GM23248 (cell line): ENCODE measurements at regions not wholly inside any gene's neighbourhood (a gene's known extent, or its start where the extent isn't known, plus 50 kb on each side); places are given as distances from the start of the nearest gene placed in this dataset.
"Not testable (repeated sequence)": the region's sequence is repeated elsewhere in the genome, so short reads cannot be mapped to it uniquely, and the experiment has no call there.

ENCODE experiments used
- DNase-seq: peaks from one replicate; pipeline ENCODE4 v3.0.0-alpha.2; 2015
- H2AFZ ChIP-seq: fragments of 200-600 bp; sonication (generic); 2 replicates; pipeline ENCODE4 v1.6.1; 2016; ENCODE audit warnings: antibody characterized with exemption
- H3F3A ChIP-seq: fragments of 200-600 bp; sonication (generic); 2 replicates; pipeline ENCODE4 v1.6.1; 2016; ENCODE audit warnings: mild to moderate bottlenecking, antibody characterized with exemption, mixed run types; ENCODE audit not compliant: insufficient read depth
- H3K27ac ChIP-seq: fragments of 200-600 bp; sonication (generic); 2 replicates; pipeline ENCODE4 v1.5.1; 2016; ENCODE audit warnings: mild to moderate bottlenecking
- H3K27me3 ChIP-seq: fragments of 200-600 bp; sonication (generic); replicated peaks from 2 replicates; pipeline ENCODE4 v1.6.1; 2016; ENCODE audit warnings: mild to moderate bottlenecking; ENCODE audit not compliant: insufficient read depth
- H3K36me3 ChIP-seq: fragments of 200-600 bp; sonication (generic); 2 replicates; pipeline ENCODE4 v1.6.1; 2016; ENCODE audit warnings: low read depth, mild to moderate bottlenecking
- H3K4me1 ChIP-seq: fragments of 200-600 bp; sonication (generic); 2 replicates; pipeline ENCODE4 v1.6.1; 2016; ENCODE audit warnings: mild to moderate bottlenecking; ENCODE audit not compliant: insufficient read depth
- H3K4me2 ChIP-seq: fragments of 200-600 bp; sonication (generic); one replicate; pipeline ENCODE4 v1.6.1; 2016; ENCODE audit warnings: mild to moderate bottlenecking; ENCODE audit not compliant: unreplicated experiment
- H3K4me3 ChIP-seq: fragments of 200-600 bp; sonication (generic); 2 replicates; pipeline ENCODE4 v1.5.1; 2016; ENCODE audit warnings: mild to moderate bottlenecking
- H3K79me2 ChIP-seq: fragments of 200-600 bp; sonication (generic); 2 replicates; pipeline ENCODE4 v1.6.1; 2016; ENCODE audit warnings: mild to moderate bottlenecking; ENCODE audit not compliant: insufficient read depth
- H3K9ac ChIP-seq: fragments of 200-600 bp; sonication (generic); 2 replicates; pipeline ENCODE4 v1.6.1; 2016; ENCODE audit warnings: mild to moderate bottlenecking
- H3K9me2 ChIP-seq: fragments of 200-600 bp; sonication (generic); 2 replicates; pipeline ENCODE4 v1.6.1; 2016; ENCODE audit warnings: mixed run types, mild to moderate bottlenecking, moderate library complexity; ENCODE audit not compliant: insufficient read depth
- H3K9me3 ChIP-seq: fragments of 200-600 bp; sonication (generic); one replicate; pipeline ENCODE4 v1.6.1; 2017; ENCODE audit warnings: low read depth
- H4K20me1 ChIP-seq: fragments of 200-600 bp; sonication (generic); 2 replicates; pipeline ENCODE4 v1.6.0; 2016; ENCODE audit not compliant: insufficient read depth
- EZH2 ChIP-seq: fragments of 200-600 bp; sonication (generic); IDR thresholded peaks from 2 replicates; pipeline ENCODE4 v1.6.1; 2018; ENCODE audit warnings: antibody characterized with exemption, mild to moderate bottlenecking; ENCODE audit not compliant: insufficient read depth, poor library complexity, severe bottlenecking
- EZH2phosphoT487 ChIP-seq: fragments of 200-600 bp; sonication (generic); IDR thresholded peaks from 2 replicates; pipeline ENCODE4 v1.6.1; 2018; ENCODE audit warnings: antibody characterized with exemption, moderate library complexity, mild to moderate bottlenecking, low read depth; ENCODE audit not compliant: insufficient read depth
- WGBS, 2 experiments: methylation state at CpG; one replicate each; pipeline ENCODE4 v1.1.6; 2015 to 2017; ENCODE audit warnings: low lambda C conversion rate in 2 of 2, low coverage in 1 of 2; ENCODE audit errors: missing lambda C conversion rate in 2 of 2; 5-methylcytosine and 5-hydroxymethylcytosine counted together
- in situ Hi-C: fragments of 300-500 bp; cut with MboI; formaldehyde crosslinking; loops from 2 replicates; pipeline ENCODE4 v1.15.0; 2020

- no peak overlapping the region for H2AFZ ChIP-seq
These were observed 451.4 kb upstream of the PDE3A start for GRCh38 chr12:19916974-19917373.

GRCh38 chr12:19921716-19922115, 446.6 kb upstream of the PDE3A start:
- H3K4me1 ChIP-seq, H3K27ac ChIP-seq, H3K36me3 ChIP-seq, H3K79me2 ChIP-seq, H3K27me3 ChIP-seq, H3K4me3 ChIP-seq, H2AFZ ChIP-seq, H3F3A ChIP-seq, H3K9me2 ChIP-seq, H3K9me3 ChIP-seq, H3K9ac ChIP-seq, H3K4me2 ChIP-seq, H4K20me1 ChIP-seq, DNase-seq: not testable (repeated sequence)
- in situ Hi-C loops: loop anchor here (25.0 kb wide), 2 partner anchors 266 to 441 kb away; partner anchors contain the start of gene PDE3A
- WGBS, 2 experiments: 81 to 88% methylated on average over 2 of the region's 2 CpGs

More at GRCh38 chr12:19916974-19917373, 451.4 kb upstream of the PDE3A start:
- Histone ChIP-seq H4K20me1 (no peaks in the 10 kb centered on the region), H3K9me3 (no peaks in the 10 kb centered on the region), H3K4me2 (no peak overlapping the region), H3K27me3 (no peaks in the 10 kb centered on the region), H3K4me3 (no peak overlapping the region), H3K79me2 (no peaks in the 10 kb centered on the region), H3K9me2 (no peaks in the 10 kb centered on the region), H3F3A (no peaks in the 10 kb centered on the region), H3K4me1 (no peaks in the 10 kb centered on the region), H3K27ac (no peak overlapping the region), H3K36me3 (no peaks in the 10 kb centered on the region), H3K9ac (no peak overlapping the region)
- in situ Hi-C loops: loop anchor here (25.0 kb wide), 2 partner anchors 270 to 445 kb away; partner anchors contain the start of gene PDE3A
- DNase-seq: no peak
- TF ChIP-seq EZH2phosphoT487 (no peak), EZH2 (no peak)
- WGBS, 2 experiments: 69 to 80% methylated on average over 3 of the region's 3 CpGs

DNA sequence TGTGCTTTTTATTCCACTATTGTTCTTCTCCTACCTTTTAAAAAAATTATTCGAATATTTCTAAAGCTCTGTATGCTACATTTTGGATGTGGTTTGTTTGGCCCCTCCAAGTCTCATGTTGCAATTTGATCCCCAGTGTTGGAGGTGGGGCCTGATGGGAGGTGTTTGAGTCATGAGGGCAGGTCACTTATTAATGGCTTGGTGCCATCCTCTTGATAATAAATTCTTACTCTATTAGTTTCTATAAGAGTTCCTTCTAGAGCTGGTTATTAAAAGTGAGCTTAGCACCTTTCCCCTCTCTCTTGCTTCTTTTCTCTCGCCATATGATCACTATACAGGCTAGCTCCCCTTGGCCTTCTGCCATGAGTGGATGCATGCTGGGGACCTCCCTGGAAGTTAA, 445.6 kb upstream of the PDE3A start:
- WGBS, 2 experiments: 67 to 90% methylated on average over 2 of the region's 2 CpGs
- no peak overlapping the region for H3K9ac ChIP-seq
- H3K4me2 ChIP-seq: no peak overlapping the region
- no peak for DNase-seq
- H3K4me1 ChIP-seq: no peaks in the 10 kb centered on the region
- no peaks in the 10 kb centered on the region for H3K27me3 ChIP-seq
- no peaks in the 10 kb centered on the region for H3K36me3 ChIP-seq
- no peaks in the 10 kb centered on the region for H4K20me1 ChIP-seq
- H3K27ac ChIP-seq: no peak overlapping the region
- H3F3A ChIP-seq: no peaks in the 10 kb centered on the region
- in situ Hi-C loops: loop anchor here (25.0 kb wide), 2 partner anchors 265 to 440 kb away; partner anchors contain the start of gene PDE3A
- no peak overlapping the region for H3K4me3 ChIP-seq
- TF ChIP-seq EZH2: no peak
- TF ChIP-seq EZH2phosphoT487: no peak
- no peaks in the 10 kb centered on the region for H3K79me2 ChIP-seq
- no peaks in the 10 kb centered on the region for H3K9me3 ChIP-seq
- H2AFZ ChIP-seq: no peak overlapping the region
- H3K9me2 ChIP-seq: no peaks in the 10 kb centered on the region

DNA sequence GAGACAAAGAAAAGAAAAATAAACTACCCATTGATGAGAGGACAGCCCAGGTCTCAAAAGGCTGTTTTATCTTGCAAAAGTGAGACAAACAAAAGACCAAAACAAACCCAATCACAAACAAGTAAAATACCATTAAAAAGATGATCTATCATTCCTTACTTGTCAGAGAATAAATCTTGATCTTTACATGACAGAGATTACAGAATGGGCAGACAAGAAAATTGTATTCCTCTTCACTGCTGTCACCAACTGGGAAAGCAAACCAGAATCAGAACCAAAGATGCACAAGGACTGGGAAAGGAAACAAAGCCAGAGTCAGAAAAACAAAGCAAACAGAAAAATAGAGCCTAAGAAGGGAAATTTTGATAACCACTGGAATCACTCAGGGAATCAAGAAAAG, 444.0 kb upstream of the PDE3A start:
- Histone ChIP-seq H3K4me3 (no peak overlapping the region), H3K9ac (no peak overlapping the region), H3K36me3 (no peaks in the 10 kb centered on the region), H3K4me1 (no peaks in the 10 kb centered on the region), H3K9me2 (no peaks in the 10 kb centered on the region), H4K20me1 (no peaks in the 10 kb centered on the region), H3K79me2 (no peaks in the 10 kb centered on the region), H3F3A (no peaks in the 10 kb centered on the region), H3K27ac (no peak overlapping the region), H3K27me3 (no peaks in the 10 kb centered on the region), H3K4me2 (no peak overlapping the region), H3K9me3 (no peaks in the 10 kb centered on the region), H2AFZ (no peak overlapping the region)
- no peak for TF ChIP-seq EZH2phosphoT487
- no peak for TF ChIP-seq EZH2
- DNase-seq: no peak
- in situ Hi-C loops: loop anchor here (25.0 kb wide), 2 partner anchors 263 to 438 kb away; partner anchors contain the start of gene PDE3A

DNA sequence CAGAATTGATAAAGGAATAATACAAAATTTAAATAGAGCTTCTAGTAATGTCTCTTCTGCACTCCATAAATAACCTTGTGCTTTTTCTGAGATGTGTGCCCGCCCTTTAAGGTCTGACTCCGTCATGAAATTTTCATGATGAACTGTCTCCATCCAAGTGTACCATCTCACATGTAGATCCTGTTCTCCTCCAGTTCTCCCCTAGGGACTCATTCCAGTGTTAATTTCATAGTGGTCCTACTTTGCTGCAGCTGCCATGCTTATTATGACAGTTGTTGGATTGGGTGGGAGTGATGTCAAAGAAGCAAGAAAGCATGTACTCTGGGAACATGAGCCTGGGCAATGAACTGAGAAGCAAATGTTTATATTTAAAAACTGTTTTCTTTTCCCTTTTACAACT, 442.5 kb upstream of the PDE3A start:
- H3K27ac ChIP-seq: no peak overlapping the region
- H3K4me1 ChIP-seq: no peaks in the 10 kb centered on the region
- no peak for DNase-seq
- H3K79me2 ChIP-seq: no peaks in the 10 kb centered on the region
- H3K4me2 ChIP-seq: no peak overlapping the region
- WGBS, 2 experiments: 92% methylated on average over 2 of the region's 2 CpGs
- H3K9ac ChIP-seq: no peak overlapping the region
- TF ChIP-seq EZH2: no peak
- no peak for TF ChIP-seq EZH2phosphoT487
- H3K4me3 ChIP-seq: no peak overlapping the region
- H3K9me2 ChIP-seq: no peaks in the 10 kb centered on the region
- H2AFZ ChIP-seq: no peak overlapping the region
- H3K27me3 ChIP-seq: no peaks in the 10 kb centered on the region
- no peaks in the 10 kb centered on the region for H3F3A ChIP-seq
- in situ Hi-C loops: no loop called here
- no peaks in the 10 kb centered on the region for H3K36me3 ChIP-seq
- no peaks in the 10 kb centered on the region for H3K9me3 ChIP-seq
- no peaks in the 10 kb centered on the region for H4K20me1 ChIP-seq
